ENCODE measurements at regions not wholly inside any gene's neighbourhood (a gene's known extent, or its start where the extent isn't known, plus 50 kb on each side); places are given as distances from the start of the nearest gene placed in this dataset.

DNA sequence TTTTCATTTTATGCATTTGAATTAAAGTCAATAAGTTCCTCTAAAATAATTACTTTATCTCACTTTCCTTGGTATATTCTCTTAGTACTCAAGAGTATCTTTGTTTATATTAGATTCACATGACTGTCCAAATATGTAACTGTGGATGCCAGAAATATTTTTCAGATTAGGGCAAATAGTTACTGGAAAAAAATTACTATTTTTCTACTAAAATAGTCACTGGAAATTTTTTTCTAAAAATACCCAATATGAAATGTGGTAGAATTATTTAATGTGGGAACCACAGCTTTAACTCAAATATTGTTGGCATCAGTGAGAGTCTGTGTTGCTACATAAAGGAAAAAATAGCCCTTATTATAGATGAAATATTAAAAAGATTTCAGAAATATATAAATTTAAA is 70.4 kb upstream of the NMU start (continued):
- TF ChIP-seq CREB1 (CRISPR knock-in tag; IDR thresholded peaks at IDR 0.05; ENCODE audit: low read depth) (no peak), JUNB (IDR thresholded peaks at IDR 0.05; ENCODE audit: unreplicated experiment) (no peak)

DNA sequence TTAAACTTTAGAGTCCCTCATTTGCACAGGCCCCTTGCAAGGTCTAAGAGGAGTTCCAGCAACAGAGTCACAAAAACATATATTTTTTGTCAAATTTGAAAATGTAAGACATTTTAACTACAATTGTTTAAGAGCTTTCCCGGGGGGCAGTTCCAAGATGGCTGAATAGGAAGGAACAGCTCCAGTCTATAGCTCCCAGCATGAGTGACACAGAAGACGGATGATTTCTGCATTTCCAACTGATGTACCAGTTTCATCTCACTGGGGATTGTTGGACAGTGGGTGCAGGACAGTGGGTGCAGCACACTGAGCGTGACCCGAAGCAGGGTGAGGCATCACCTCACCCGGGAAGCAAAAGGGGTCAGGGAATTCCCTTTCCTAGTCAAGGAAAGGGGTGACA is 71.4 kb upstream of the NMU start:
- ATAC-seq, result no peak
- peaks cover 21% of the 10 kb centered on the region for H3K9me3 Mint-ChIP-seq
- no peak overlapping the region for H3K4me2 ChIP-seq

More for the DNA sequence above, 71.4 kb upstream of the NMU start:
- Mint-ChIP-seq H3K4me3 (no peak overlapping the region), H3K4me1 (no peaks in the 10 kb centered on the region; the same call in 2 of the 3 replicates), H3K27me3 (ENCODE audit: insufficient read depth, low read depth, poor library complexity) (no peaks in the 10 kb centered on the region), H3K36me3 (ENCODE audit: low read depth) (peaks cover 17% of the 10 kb centered on the region), H3K27ac (no peak overlapping the region)
- H3K27me3 ChIP-seq (ENCODE audit: insufficient read depth), result no peaks in the 10 kb centered on the region
- no peaks in the 10 kb centered on the region for H3F3A ChIP-seq (replicated peaks; ENCODE audit: low read depth)
- H3K36me3 ChIP-seq (ENCODE audit: insufficient read depth), result no peaks in the 10 kb centered on the region
- TF ChIP-seq, protein P1, sequence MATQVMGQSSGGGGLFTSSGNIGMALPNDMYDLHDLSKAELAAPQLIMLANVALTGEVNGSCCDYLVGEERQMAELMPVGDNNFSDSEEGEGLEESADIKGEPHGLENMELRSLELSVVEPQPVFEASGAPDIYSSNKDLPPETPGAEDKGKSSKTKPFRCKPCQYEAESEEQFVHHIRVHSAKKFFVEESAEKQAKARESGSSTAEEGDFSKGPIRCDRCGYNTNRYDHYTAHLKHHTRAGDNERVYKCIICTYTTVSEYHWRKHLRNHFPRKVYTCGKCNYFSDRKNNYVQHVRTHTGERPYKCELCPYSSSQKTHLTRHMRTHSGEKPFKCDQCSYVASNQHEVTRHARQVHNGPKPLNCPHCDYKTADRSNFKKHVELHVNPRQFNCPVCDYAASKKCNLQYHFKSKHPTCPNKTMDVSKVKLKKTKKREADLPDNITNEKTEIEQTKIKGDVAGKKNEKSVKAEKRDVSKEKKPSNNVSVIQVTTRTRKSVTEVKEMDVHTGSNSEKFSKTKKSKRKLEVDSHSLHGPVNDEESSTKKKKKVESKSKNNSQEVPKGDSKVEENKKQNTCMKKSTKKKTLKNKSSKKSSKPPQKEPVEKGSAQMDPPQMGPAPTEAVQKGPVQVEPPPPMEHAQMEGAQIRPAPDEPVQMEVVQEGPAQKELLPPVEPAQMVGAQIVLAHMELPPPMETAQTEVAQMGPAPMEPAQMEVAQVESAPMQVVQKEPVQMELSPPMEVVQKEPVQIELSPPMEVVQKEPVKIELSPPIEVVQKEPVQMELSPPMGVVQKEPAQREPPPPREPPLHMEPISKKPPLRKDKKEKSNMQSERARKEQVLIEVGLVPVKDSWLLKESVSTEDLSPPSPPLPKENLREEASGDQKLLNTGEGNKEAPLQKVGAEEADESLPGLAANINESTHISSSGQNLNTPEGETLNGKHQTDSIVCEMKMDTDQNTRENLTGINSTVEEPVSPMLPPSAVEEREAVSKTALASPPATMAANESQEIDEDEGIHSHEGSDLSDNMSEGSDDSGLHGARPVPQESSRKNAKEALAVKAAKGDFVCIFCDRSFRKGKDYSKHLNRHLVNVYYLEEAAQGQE (IDR thresholded peaks at IDR 0.05; ENCODE audit: unreplicated experiment), result no peak
- TF ChIP-seq POLR2AphosphoS5 (IDR thresholded peaks at IDR 0.05; ENCODE audit: low read depth), result no peak
- TF ChIP-seq ZNF331 (CRISPR knock-in tag; IDR thresholded peaks at IDR 0.05; ENCODE audit: low read depth), result no peak
- no peak for TF ChIP-seq JUNB (IDR thresholded peaks at IDR 0.05; ENCODE audit: unreplicated experiment)
- TF ChIP-seq ZNF114 (CRISPR knock-in tag; IDR thresholded peaks at IDR 0.05), result no peak
- TF ChIP-seq CREB1 (CRISPR knock-in tag; IDR thresholded peaks at IDR 0.05; ENCODE audit: low read depth), result no peak
- TF ChIP-seq NANOG (IDR thresholded peaks at IDR 0.05; ENCODE audit: borderline replicate concordance), result no peak
- TF ChIP-seq, protein P2, sequence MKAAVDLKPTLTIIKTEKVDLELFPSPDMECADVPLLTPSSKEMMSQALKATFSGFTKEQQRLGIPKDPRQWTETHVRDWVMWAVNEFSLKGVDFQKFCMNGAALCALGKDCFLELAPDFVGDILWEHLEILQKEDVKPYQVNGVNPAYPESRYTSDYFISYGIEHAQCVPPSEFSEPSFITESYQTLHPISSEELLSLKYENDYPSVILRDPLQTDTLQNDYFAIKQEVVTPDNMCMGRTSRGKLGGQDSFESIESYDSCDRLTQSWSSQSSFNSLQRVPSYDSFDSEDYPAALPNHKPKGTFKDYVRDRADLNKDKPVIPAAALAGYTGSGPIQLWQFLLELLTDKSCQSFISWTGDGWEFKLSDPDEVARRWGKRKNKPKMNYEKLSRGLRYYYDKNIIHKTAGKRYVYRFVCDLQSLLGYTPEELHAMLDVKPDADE (IDR thresholded peaks at IDR 0.05), result no peak
- no peak for TF ChIP-seq EZH2phosphoT487 (IDR thresholded peaks at IDR 0.05; ENCODE audit: unreplicated experiment)
- no peak for TF ChIP-seq EZH2 (IDR thresholded peaks at IDR 0.05; ENCODE audit: low read depth, unreplicated experiment)
- TF ChIP-seq, protein P3, sequence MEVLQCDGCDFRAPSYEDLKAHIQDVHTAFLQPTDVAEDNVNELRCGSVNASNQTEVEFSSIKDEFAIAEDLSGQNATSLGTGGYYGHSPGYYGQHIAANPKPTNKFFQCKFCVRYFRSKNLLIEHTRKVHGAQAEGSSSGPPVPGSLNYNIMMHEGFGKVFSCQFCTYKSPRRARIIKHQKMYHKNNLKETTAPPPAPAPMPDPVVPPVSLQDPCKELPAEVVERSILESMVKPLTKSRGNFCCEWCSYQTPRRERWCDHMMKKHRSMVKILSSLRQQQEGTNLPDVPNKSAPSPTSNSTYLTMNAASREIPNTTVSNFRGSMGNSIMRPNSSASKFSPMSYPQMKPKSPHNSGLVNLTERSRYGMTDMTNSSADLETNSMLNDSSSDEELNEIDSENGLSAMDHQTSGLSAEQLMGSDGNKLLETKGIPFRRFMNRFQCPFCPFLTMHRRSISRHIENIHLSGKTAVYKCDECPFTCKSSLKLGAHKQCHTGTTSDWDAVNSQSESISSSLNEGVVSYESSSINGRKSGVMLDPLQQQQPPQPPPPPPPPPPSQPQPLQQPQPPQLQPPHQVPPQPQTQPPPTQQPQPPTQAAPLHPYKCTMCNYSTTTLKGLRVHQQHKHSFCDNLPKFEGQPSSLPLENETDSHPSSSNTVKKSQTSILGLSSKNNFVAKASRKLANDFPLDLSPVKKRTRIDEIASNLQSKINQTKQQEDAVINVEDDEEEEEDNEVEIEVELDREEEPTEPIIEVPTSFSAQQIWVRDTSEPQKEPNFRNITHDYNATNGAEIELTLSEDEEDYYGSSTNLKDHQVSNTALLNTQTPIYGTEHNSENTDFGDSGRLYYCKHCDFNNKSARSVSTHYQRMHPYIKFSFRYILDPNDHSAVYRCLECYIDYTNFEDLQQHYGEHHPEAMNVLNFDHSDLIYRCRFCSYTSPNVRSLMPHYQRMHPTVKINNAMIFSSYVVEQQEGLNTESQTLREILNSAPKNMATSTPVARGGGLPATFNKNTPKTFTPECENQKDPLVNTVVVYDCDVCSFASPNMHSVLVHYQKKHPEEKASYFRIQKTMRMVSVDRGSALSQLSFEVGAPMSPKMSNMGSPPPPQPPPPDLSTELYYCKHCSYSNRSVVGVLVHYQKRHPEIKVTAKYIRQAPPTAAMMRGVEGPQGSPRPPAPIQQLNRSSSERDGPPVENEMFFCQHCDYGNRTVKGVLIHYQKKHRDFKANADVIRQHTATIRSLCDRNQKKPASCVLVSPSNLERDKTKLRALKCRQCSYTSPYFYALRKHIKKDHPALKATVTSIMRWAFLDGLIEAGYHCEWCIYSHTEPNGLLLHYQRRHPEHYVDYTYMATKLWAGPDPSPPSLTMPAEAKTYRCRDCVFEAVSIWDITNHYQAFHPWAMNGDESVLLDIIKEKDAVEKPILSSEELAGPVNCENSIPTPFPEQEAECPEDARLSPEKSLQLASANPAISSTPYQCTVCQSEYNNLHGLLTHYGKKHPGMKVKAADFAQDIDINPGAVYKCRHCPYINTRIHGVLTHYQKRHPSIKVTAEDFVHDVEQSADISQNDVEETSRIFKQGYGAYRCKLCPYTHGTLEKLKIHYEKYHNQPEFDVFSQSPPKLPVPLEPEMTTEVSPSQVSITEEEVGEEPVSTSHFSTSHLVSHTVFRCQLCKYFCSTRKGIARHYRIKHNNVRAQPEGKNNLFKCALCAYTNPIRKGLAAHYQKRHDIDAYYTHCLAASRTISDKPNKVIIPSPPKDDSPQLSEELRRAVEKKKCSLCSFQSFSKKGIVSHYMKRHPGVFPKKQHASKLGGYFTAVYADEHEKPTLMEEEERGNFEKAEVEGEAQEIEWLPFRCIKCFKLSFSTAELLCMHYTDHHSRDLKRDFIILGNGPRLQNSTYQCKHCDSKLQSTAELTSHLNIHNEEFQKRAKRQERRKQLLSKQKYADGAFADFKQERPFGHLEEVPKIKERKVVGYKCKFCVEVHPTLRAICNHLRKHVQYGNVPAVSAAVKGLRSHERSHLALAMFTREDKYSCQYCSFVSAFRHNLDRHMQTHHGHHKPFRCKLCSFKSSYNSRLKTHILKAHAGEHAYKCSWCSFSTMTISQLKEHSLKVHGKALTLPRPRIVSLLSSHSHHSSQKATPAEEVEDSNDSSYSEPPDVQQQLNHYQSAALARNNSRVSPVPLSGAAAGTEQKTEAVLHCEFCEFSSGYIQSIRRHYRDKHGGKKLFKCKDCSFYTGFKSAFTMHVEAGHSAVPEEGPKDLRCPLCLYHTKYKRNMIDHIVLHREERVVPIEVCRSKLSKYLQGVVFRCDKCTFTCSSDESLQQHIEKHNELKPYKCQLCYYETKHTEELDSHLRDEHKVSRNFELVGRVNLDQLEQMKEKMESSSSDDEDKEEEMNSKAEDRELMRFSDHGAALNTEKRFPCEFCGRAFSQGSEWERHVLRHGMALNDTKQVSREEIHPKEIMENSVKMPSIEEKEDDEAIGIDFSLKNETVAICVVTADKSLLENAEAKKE (CRISPR knock-in tag; IDR thresholded peaks at IDR 0.05), result no peak
- no peaks in the 10 kb centered on the region for H4K20me1 ChIP-seq (replicated peaks; ENCODE audit: insufficient read depth)
- no peak overlapping the region for H2AFZ ChIP-seq
- H3K79me2 ChIP-seq (replicated peaks; ENCODE audit: insufficient read depth), result no peaks in the 10 kb centered on the region
- no peaks in the 10 kb centered on the region for H3K9me2 ChIP-seq (ENCODE audit: insufficient read depth)
- DNase-seq (ENCODE audit: low spot score), result no peak
- H3K4me1 ChIP-seq (ENCODE audit: insufficient read depth), result no peaks in the 10 kb centered on the region
- H3K27ac ChIP-seq (ENCODE audit: low read depth), result no peak overlapping the region
- no peak overlapping the region for H3K4me3 ChIP-seq
